GF-D8 (cell line): ENCODE measurements at regions not wholly inside any gene's neighbourhood (a gene's known extent, or its start where the extent isn't known, plus 50 kb on each side); places are given as distances from the start of the nearest gene placed in this dataset.

Experiments used
- DNase-seq: peaks from one replicate; lab custom pipeline; 2025; lab: John Stamatoyannopoulos, UW

- DNase-seq = no peak
Measured at GRCh38 chr10:47143473-47143872, 156.5 kb upstream of the GDF10 start.

- no peak for DNase-seq
Measured at GRCh38 chr10:47144525-47144924, 155.5 kb upstream of the GDF10 start.

- no peak for DNase-seq
Measured at GRCh38 chr10:47145290-47145934, 154.6 kb upstream of the GDF10 start.

- no peak for DNase-seq
Measured at GRCh38 chr10:47146572-47146971, 153.4 kb upstream of the GDF10 start.

DNA sequence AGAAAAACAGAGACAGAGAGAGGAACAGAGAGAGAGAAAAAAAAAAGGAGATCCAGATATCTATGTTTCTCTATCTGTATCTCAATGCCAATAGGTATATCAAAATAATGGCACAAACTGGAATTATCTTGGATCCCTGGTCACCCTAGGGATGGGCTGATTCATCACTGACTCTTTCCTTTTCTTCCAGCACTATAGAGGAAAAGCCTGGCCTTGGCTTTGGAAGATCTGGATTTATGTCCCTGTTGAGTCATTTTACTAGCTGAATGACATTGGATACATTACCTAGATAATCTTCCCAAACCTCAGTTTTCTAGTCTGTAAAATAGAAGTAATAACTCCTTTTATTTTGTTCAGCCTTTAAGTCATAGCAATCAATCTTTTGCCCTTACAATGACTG, 152.8 kb upstream of the GDF10 start:
- no peak for DNase-seq

DNA sequence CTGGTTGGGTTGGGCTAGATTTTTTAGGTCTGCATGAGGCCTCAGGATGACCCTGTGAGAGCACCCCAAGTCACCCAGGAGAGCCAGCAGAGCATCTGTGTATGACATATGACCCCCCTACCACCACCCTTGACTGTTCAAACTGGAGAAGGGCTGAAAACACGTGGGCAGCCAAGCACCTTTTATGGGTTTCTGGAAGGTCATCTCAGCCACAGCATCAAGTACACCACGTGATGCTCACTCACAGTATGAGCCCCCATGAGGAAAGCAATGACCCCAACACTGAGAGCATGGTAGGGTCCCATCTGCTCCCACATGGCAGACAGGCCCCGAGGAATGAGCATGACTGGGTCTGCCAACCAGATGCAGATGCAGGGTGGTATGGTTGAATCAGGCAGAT, 149.4 kb upstream of the GDF10 start:
- DNase-seq = no peak

- DNase-seq = no peak
Measured at GRCh38 chr10:47151920-47152319, 148.1 kb upstream of the GDF10 start.

DNA sequence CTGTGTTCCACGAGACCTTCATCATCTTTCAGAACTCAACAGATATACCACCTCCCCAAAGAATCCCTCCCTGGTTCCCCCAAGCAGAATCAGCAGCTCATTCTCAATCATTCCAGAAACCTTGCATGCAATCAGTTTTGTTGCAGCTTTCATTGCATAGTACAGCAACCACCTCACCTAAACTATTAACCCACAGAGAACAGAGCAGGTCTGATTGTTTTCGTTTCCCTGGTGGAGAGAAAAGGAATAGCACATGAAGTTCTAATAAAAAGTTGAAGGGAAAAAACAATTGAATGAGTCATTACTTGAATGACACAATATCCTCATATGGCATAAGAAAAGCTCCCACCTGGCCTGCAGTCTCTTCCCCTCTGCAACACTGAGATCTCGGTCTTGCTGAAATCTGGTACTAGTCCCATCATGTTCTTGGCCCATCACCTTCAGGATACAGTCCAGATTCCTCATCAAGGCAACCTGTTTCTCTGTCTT, 147.1 kb upstream of the GDF10 start:
- DNase-seq = no peak

DNA sequence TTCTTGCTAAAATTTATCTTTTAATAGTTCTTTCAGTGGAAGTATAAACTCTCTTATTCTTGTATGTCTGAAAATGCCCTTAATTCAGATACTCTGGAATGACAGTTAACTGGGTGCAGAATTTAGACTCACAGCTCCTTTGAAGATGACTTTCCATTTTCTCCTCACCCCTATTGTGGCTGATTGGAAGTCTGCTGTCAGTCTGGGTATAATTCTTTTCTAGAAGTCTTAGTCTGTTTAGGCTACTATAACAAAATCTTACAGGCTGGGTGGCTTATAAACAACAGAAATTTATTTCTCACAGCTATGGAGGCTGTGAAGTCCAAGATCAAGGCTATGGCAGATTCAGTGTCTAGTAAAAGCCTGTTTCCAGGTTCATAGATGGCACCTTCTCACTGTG, 145.2 kb upstream of the GDF10 start:
- no peak for DNase-seq

- no peak for DNase-seq
Measured at GRCh38 chr10:47156873-47157272, 143.1 kb upstream of the GDF10 start.

GRCh38 chr10:47158116-47159071, 141.6 kb upstream of the GDF10 start:
- DNase-seq = no peak

DNA sequence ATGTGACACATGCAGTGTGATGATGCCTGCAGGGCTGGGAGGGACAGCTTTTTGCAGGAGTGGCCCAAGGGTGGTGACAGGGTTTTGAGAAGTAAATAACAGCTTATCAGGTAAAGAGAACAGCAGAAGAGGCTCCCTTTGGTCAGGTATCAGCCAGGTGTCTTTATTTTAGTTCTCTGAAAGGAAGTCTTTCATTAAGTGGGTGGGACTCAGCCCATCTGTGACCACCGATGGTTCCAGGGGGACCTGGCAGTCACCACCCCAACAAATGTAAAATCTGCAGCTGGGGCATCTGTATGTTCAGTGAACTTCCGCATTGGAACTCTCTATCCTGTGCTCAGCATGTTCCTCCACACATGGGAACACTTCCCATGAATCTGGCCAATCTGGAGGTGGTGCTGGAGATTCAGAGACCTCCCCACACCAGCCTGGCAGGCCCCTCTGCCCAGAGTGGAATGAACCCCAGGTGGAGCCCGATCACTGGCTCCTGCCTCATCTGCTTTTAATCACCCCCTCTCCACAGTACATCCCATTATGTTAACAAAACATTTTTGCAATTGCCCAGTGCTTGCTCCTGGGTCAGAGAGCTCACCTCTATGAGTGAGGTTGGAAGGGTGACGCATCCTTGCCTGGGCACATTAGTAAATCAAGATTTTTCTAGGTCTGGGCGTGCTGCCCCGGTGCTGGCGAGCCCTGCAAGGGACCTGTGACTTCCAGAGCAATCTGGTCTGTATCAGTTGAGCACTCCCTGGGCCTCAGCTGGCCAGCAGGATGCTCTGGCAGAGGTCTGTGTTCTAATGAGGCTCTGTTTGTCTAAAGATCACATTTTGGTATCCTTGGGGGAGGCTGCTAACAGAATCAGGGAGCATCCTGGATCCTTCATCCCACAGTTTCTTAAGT, 140.4 kb upstream of the GDF10 start:
- DNase-seq = no peak

DNA sequence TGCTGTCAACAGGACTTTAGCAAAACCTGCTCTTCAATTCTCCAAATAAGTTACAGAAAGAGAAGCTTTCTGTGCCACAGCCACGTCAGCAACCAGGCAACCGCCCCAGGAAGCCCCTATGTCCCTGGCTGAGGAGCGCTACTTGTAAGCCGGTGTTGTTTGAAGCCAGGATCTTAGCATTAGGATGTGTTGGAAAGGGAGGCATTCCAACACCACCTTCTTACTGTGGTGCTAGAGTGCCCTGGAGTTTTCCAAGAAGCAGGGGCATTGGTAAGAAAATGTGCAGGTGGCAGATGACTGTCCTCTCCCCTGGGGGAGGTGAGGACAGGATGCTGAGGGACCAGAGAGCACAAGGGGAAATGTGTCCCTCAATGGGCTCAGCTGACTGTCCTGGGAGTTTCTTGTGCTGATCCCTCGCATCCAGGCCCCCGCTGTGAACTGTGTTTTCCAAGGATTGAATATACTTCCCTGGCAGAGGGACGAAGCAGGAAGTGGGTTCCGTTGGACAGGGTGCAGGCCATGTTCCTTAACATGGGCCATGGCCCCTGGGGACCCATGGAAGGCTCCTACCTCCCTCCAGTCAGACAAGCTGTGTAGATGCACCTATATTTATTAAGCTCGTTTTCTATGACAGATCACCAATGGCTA, 139.6 kb upstream of the GDF10 start:
- DNase-seq = no peak

DNA sequence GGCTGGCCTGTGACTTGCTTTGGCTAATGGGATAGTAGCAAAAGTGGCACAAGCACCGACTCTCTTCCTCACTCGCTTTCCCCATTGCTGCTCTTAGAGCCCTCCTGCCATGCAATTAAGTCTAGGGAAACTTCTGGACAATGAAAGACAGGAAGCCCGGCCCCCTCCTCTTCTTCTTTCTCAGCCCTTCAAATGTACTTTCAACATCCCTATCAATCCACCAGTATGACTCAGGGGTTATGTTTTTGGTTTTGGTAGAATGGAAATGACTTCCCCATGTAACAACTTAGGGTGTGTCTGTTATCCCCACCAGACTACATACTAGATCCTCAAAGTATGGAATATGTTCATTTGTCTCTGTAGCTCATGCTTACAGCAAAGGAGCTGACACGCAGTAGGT, 139.0 kb upstream of the GDF10 start:
- DNase-seq = no peak

DNA sequence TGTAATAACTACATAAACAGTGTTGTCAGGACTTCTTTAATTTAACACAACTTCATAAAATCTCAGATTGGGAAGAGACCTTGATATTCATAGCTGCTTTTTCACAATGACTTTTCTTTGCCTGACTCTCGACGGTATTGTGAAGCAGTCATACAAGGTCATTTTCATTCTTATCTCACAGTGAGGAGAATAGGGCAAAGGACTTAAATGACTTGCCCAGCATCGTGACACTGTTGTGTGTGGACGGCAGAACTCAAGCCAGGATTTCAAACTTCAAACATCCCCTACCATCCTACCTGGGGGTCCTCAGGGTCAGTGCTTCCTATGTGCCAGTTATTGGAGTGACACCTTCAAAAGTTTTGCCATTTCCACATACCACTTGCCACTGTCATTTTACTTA, 138.5 kb upstream of the GDF10 start:
- DNase-seq = no peak

DNA sequence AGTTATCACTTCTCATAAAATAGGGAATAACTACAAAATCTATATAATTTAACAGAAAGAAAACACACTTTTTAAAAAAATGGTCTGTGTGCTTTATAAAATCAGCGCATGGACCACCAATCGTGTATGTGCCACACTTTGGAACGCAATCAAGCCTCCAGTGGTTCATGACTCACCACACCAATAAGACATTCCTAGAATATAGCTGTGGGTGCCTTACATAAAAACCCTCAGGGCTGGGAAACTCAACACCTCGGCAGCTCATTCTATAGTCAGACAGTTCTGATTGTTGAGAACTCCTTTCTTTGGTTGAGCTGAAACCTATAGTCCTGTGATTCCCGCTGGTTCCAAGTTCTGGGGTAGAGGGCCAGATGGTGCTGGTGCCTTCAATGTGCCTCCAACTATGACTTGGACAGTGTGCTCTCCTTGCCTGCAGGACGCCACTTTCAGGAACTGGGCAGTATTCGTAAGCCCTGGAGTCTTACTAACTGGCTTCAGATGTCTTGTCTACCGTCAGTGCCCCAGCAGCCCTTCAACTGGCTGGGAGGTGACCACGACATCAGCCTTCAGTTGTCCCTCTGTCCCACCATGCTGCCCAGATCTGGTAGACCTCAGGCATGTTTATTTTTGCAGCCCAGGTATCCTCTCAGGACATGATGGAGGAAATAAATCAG, 135.7 kb upstream of the GDF10 start:
- no peak for DNase-seq

DNA sequence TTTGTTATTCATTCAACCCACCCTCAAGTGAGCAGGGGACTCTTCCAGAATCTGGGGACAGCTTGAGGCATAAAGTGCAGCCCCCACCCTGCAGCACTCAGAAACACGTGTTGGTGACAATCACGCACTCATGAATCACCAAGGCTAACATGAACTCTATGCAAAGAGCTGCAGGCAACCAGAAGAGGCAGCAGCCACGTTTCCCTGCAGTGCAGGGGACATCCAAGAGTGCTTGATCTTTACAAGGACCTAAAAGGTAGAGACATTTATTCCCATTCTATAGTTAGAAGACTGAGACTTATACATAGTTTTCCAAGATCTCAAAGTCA, 135.2 kb upstream of the GDF10 start:
- no peak for DNase-seq

DNA sequence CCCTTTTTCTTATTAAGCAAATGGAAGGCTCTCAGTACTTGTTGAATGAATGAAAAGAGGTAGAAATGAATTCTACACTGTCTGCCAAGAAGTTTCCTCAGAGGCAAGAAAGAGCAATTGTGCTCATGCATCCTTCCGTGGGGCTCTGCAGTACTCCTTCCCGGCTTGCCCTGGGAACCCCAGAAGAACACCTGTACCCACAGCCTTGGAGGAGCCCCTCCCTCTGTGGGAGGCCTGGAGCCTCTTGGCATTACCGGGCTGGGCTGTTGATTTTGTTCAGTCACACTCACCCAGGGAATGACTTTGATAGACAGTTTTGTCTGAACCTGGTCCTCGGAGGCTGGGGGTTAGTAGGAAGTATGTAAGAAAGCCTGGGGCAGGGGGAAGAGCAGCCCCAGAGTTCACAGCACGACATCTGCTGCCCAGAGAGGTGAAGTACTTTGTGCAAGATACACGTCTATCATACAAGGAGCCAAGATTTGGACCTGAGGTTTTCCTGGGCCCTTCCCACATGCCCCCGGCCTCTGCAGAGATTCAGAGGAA, 134.8 kb upstream of the GDF10 start:
- DNase-seq = no peak

DNA sequence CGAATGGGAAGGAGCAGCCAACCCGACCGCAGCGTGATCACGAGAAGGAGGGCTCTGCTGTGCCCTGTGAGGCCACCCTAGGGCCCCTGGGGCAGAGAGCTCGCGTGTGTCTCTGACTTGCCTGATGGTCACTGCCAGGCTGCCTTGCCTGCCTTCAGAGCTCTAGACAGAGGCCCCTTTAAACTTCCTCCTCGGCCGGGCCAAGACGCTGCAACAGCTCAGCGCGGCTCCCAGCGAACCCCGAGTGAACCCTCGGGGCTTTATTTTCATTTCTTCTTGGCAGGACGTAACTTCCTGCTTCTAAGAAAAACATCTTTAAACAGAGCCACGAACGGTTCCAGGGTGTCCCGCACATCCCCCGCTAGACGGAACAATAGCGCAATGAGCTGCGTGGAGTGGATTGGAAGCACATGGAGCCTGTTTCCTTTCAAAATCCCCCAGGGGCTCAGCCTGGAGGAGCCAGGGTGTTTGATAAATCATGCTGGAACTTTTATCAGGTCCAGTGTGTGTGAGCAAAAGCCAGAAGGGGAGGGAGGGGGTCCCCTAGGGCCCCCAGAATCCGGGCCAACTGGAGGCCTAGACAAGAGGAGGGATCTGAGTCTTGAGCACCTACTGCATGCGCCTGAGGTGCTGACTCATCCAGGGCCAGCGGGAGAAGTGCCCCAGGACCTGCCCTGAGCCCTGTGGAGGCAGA, 134.1 kb upstream of the GDF10 start:
- no peak for DNase-seq

GRCh38 chr10:47166405-47166777, 133.6 kb upstream of the GDF10 start:
- DNase-seq = no peak
